ENCODE measurements at regions not wholly inside any gene's neighbourhood (a gene's known extent, or its start where the extent isn't known, plus 50 kb on each side); places are given as distances from the start of the nearest gene placed in this dataset.

GRCh38 chr4:3671571-3672464 is 94.4 kb upstream of the ADRA2C start:
- DNase-seq (ENCODE audit: low spot score in 2 of 2) (no peak), FAIRE-seq (no peak)

- DNase-seq (ENCODE audit: low spot score in 2 of 2) (no peak), FAIRE-seq (no peak)
Measured at GRCh38 chr4:3670521-3671519, 95.4 kb upstream of the ADRA2C start.

GRCh38 chr4:3669553-3669949 is 96.6 kb upstream of the ADRA2C start:
- FAIRE-seq = no peak
- DNase-seq (ENCODE audit: low spot score in 2 of 2) = no peak

- FAIRE-seq (no peak), DNase-seq (ENCODE audit: low spot score in 2 of 2) (no peak)
Measured at GRCh38 chr4:3668825-3669552, 97.2 kb upstream of the ADRA2C start.

GRCh38 chr4:3667258-3667657 is 98.9 kb upstream of the ADRA2C start:
- no peak for FAIRE-seq
- DNase-seq (ENCODE audit: low spot score in 2 of 2) = no peak

GRCh38 chr4:3666263-3666662 is 99.9 kb upstream of the ADRA2C start:
- no peak for FAIRE-seq
- DNase-seq (ENCODE audit: low spot score in 2 of 2) = no peak

GRCh38 chr4:3665360-3665891 is 100.8 kb upstream of the ADRA2C start:
- FAIRE-seq (no peak), DNase-seq (ENCODE audit: low spot score in 2 of 2) (no peak)

- no peak for FAIRE-seq
- DNase-seq (ENCODE audit: low spot score in 2 of 2) = no peak
Measured at GRCh38 chr4:3663791-3664190, 102.4 kb upstream of the ADRA2C start.

- FAIRE-seq (no peak), DNase-seq (ENCODE audit: low spot score in 2 of 2) (no peak)
Measured at GRCh38 chr4:3662516-3662915, 103.7 kb upstream of the ADRA2C start.

- DNase-seq (ENCODE audit: low spot score in 2 of 2) = no peak
- FAIRE-seq = no peak
Measured at GRCh38 chr4:3661989-3662388, 104.2 kb upstream of the ADRA2C start.

- FAIRE-seq (no peak), DNase-seq (ENCODE audit: low spot score in 2 of 2) (no peak)
Measured at GRCh38 chr4:3660928-3661515, 105.2 kb upstream of the ADRA2C start.

- FAIRE-seq = no peak
- peak; percentile 53 to 58 for DNase-seq (ENCODE audit: low spot score in 2 of 2)
Measured at GRCh38 chr4:3660086-3660927, 105.9 kb upstream of the ADRA2C start.

GRCh38 chr4:3659131-3659530 is 107.1 kb upstream of the ADRA2C start:
- FAIRE-seq = no peak
- no peak for DNase-seq (ENCODE audit: low spot score in 2 of 2)

GRCh38 chr4:3658530-3658913 is 107.7 kb upstream of the ADRA2C start:
- FAIRE-seq (no peak), DNase-seq (ENCODE audit: low spot score in 2 of 2) (no peak)

GRCh38 chr4:3657902-3658529 is 108.2 kb upstream of the ADRA2C start:
- FAIRE-seq = no peak
- DNase-seq (ENCODE audit: low spot score in 2 of 2) = no peak

- DNase-seq (ENCODE audit: low spot score in 2 of 2) (no peak), FAIRE-seq (no peak)
Measured at GRCh38 chr4:3656416-3657356, 109.5 kb upstream of the ADRA2C start.

GRCh38 chr4:3655963-3656362 is 110.2 kb upstream of the ADRA2C start:
- DNase-seq (ENCODE audit: low spot score in 2 of 2) = no peak
- FAIRE-seq = no peak

GRCh38 chr4:3655485-3655884 is 110.7 kb upstream of the ADRA2C start:
- DNase-seq (ENCODE audit: low spot score in 2 of 2) (no peak), FAIRE-seq (no peak)

Data from frontal cortex (tissue), 3 donors.